Tibial nerve (tissue), 4 donors: ENCODE measurements at regions not wholly inside any gene's neighbourhood (a gene's known extent, or its start where the extent isn't known, plus 50 kb on each side); places are given as distances from the start of the nearest gene placed in this dataset.

Source experiments
- EP300 ChIP-seq, 2 donors: sonication (generic); formaldehyde crosslinking; IDR thresholded peaks; one replicate each; pipeline ENCODE4 v1.6.1; 2017; ENCODE audit warnings: antibody characterized with exemption in 2 of 2, mild to moderate bottlenecking in 1 of 2
- TF ChIP-seq, protein P1 (sequence below), 5 experiments: fragments of 200-600 bp in 3 of 5; fragments of 450-650 bp in 2 of 5; sonication (generic) in 3 of 5; IDR thresholded peaks; one replicate each; pipeline ENCODE4 v1.5.1; 2016 to 2019; ENCODE audit warnings: antibody characterized with exemption in 5 of 5, mild to moderate bottlenecking in 3 of 5, moderate library complexity in 2 of 5

GRCh38 chr4:103457566-103457965, 259.4 kb upstream of the CENPE start:
- TF ChIP-seq, protein P1, sequence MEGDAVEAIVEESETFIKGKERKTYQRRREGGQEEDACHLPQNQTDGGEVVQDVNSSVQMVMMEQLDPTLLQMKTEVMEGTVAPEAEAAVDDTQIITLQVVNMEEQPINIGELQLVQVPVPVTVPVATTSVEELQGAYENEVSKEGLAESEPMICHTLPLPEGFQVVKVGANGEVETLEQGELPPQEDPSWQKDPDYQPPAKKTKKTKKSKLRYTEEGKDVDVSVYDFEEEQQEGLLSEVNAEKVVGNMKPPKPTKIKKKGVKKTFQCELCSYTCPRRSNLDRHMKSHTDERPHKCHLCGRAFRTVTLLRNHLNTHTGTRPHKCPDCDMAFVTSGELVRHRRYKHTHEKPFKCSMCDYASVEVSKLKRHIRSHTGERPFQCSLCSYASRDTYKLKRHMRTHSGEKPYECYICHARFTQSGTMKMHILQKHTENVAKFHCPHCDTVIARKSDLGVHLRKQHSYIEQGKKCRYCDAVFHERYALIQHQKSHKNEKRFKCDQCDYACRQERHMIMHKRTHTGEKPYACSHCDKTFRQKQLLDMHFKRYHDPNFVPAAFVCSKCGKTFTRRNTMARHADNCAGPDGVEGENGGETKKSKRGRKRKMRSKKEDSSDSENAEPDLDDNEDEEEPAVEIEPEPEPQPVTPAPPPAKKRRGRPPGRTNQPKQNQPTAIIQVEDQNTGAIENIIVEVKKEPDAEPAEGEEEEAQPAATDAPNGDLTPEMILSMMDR (IDR thresholded peaks at IDR 0.05), result no peak
- TF ChIP-seq EP300 (IDR thresholded peaks at IDR 0.05), result no peak
